LNCaP clone FGC (cell line): ENCODE measurements at regions not wholly inside any gene's neighbourhood (a gene's known extent, or its start where the extent isn't known, plus 50 kb on each side); places are given as distances from the start of the nearest gene placed in this dataset.

Experiments
- DNase-seq: peaks from one replicate; pipeline ENCODE4 v3.0.0-alpha.2; 2011; ENCODE audit warnings: low read depth
- H3K4me3 ChIP-seq: 2 replicates; pipeline ENCODE4 v1.5.1; 2011; ENCODE audit warnings: mild to moderate bottlenecking, low read depth, low read length, control low read depth
- TF ChIP-seq, protein P1 (sequence below): IDR thresholded peaks from 2 replicates; pipeline ENCODE4 v1.5.1; 2012; ENCODE audit warnings: mild to moderate bottlenecking; ENCODE audit not compliant: control insufficient read depth, insufficient read depth; ENCODE audit errors: extremely low read depth

DNA sequence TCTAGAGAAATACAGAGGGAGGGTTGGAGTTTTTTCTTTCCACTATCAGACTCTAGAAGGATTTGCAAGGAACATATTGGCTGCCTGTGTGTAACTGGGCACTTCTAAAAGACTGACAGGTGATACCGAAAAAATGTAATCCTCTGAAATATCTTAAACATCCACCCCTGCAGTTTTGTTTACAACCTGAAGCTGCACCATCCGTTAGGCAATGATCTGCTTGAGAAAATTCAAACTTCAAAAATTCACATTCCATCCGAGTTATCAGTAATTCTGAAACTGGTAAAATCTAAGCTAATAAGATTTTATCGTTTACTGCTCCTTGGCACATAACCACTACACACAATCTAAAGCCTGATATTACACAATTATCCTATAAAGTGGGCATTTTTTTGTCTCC is 528.6 kb downstream of the FUT8 start:
- TF ChIP-seq, protein P1, sequence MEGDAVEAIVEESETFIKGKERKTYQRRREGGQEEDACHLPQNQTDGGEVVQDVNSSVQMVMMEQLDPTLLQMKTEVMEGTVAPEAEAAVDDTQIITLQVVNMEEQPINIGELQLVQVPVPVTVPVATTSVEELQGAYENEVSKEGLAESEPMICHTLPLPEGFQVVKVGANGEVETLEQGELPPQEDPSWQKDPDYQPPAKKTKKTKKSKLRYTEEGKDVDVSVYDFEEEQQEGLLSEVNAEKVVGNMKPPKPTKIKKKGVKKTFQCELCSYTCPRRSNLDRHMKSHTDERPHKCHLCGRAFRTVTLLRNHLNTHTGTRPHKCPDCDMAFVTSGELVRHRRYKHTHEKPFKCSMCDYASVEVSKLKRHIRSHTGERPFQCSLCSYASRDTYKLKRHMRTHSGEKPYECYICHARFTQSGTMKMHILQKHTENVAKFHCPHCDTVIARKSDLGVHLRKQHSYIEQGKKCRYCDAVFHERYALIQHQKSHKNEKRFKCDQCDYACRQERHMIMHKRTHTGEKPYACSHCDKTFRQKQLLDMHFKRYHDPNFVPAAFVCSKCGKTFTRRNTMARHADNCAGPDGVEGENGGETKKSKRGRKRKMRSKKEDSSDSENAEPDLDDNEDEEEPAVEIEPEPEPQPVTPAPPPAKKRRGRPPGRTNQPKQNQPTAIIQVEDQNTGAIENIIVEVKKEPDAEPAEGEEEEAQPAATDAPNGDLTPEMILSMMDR, result no peak
- H3K4me3 ChIP-seq, result no peak overlapping the region
- no peak for DNase-seq

GRCh38 chr14:65943150-65943549 is 530.6 kb downstream of the FUT8 start:
- DNase-seq, result no peak
- TF ChIP-seq, protein P1, result no peak
- H3K4me3 ChIP-seq, result no peak overlapping the region

DNA sequence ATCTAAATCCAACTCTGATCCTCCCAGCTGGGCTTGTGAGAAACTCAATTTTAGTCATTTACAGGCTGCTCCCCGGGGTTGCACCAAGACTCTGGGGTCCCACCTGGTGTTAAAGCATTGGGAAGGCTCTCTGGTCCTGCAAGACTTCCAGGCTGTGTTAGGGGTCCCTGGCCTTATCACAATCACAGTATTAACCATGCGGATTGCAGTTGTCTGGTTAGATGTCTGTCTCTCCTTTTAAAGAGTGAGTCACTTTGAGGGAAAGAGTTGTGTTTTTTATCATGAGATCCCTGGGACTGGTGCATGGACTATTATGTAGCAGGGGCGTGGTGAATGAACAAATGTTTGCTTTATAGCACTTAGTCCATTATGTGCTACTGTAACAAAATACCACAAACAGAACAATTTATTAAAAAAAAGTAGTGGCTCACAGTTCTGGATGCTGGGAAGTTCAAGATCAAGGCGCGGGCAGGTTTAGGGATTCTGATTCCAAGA is 531.4 kb downstream of the FUT8 start:
- H3K4me3 ChIP-seq, result no peak overlapping the region
- TF ChIP-seq, protein P1, result no peak
- DNase-seq, result no peak

GRCh38 chr14:65945327-65945726 is 532.8 kb downstream of the FUT8 start:
- DNase-seq, result no peak
- TF ChIP-seq, protein P1, result no peak
- H3K4me3 ChIP-seq, result no peak overlapping the region

GRCh38 chr14:65946494-65946893 is 534.0 kb downstream of the FUT8 start:
- TF ChIP-seq, protein P1, result no peak
- no peak for DNase-seq
- no peak overlapping the region for H3K4me3 ChIP-seq

DNA sequence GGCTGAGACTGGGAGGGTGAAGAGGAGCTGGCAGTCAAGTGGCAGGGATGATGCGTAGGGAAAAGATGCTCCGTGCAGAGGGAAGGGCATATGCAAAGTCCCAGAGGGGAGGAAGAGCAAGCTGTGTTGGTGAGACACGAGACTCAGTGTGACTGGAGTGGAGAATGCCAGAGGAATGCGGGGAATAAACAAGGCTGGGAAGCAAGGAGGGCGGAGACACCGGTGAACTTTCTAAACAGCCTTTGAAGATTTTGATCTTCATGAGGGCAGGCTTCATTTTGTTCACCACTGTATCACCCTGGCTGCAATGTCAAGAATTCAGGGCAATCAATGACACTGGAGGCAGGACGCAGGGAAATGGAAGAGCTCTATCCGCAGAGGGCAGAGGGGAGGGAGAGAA is 535.8 kb downstream of the FUT8 start:
- no peak overlapping the region for H3K4me3 ChIP-seq
- TF ChIP-seq, protein P1, result no peak
- DNase-seq, result no peak
